ENCODE measurements at regions not wholly inside any gene's neighbourhood (a gene's known extent, or its start where the extent isn't known, plus 50 kb on each side); places are given as distances from the start of the nearest gene placed in this dataset.

DNA sequence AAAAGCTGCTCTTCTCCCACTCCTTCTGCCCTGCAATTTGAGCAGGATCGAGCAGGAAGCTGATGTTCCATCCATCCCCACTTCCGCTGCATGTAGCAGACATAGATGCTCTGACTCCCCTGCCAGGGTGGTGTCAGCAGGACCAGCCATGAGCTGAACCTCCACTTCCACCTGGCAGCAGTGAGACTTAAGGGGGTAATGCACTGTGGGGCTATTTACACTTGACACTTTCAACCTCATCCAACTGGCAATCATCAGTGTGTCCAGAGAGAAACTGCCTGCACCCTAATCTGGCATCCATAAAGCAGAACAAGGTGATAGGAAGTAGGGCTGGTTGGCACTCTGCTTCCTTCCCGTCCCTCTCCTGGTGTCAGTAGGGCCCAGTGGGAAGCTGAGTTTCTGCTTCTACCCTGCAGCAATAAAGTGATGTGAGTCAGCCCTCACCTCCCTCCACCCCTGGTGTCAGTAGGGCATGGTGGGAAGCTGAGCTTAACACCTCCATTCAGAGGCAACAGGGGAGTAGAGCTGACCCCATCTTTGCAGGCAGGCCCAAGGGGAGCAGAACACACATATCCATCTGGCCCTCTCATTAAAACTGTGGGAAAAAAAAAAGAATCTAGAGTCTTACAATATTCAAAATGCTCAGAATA is 272.3 kb downstream of the PTPRU start:
- Histone ChIP-seq H3K27ac (no peak overlapping the region), H3K9me3 (peaks cover 0 to 8% (median 0%) of the 10 kb centered on the region in 8 donors), H3K36me3 (no peaks in the 10 kb centered on the region), H3K27me3 (replicated peaks in 1 of 7) (peaks cover 0 to 51% (median 0%) of the 10 kb centered on the region in 7 donors), H3K4me3 (no peak overlapping the region), H3K4me1 (no peaks in the 10 kb centered on the region)
- no peak for DNase-seq
- WGBS, 5 donors = 63 to 80% (median 74%) methylated on average over 2 to 3 of the region's 3 CpGs
- intact Hi-C loops (cut with DNase I; ENCODE audit: low total_unique reads) = no loop called here
- TF ChIP-seq POLR2A (IDR thresholded peaks at IDR 0.05) (no peak), POLR2AphosphoS5 (IDR thresholded peaks at IDR 0.05) (no peak)
- TF ChIP-seq, protein P1, sequence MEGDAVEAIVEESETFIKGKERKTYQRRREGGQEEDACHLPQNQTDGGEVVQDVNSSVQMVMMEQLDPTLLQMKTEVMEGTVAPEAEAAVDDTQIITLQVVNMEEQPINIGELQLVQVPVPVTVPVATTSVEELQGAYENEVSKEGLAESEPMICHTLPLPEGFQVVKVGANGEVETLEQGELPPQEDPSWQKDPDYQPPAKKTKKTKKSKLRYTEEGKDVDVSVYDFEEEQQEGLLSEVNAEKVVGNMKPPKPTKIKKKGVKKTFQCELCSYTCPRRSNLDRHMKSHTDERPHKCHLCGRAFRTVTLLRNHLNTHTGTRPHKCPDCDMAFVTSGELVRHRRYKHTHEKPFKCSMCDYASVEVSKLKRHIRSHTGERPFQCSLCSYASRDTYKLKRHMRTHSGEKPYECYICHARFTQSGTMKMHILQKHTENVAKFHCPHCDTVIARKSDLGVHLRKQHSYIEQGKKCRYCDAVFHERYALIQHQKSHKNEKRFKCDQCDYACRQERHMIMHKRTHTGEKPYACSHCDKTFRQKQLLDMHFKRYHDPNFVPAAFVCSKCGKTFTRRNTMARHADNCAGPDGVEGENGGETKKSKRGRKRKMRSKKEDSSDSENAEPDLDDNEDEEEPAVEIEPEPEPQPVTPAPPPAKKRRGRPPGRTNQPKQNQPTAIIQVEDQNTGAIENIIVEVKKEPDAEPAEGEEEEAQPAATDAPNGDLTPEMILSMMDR (IDR thresholded peaks at IDR 0.05 in 8 of 11, conservative IDR thresholded peaks at IDR 0.05 in 3 of 11) = no peak

DNA sequence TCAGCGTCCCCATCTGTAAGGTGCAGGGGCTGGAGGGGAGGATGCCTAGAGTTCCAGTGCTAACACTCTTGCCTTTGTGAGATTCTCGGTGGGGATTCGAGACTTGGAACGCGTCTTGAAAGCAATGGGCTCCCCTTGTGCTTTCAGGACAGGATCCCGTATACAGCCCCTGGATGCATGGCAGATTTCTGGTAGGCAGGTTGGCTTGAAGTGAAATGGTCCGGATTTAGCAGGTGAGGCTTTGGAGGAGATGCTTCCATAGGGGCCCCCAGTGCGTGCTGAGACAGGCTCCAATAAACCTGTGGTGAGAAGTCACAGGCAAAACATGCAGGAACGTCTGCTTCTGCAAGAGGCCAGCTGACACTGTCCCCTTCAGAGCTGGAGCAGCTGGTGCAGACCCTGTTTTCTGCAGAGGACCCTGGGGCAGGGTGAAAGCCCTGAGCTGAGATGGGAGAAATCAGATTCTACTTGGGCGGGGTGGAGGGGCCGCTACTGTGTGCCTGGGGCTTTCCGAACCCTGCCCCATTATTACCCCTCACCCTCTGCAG is 270.4 kb downstream of the PTPRU start:
- TF ChIP-seq POLR2AphosphoS5 (IDR thresholded peaks at IDR 0.05) (no peak), POLR2A (IDR thresholded peaks at IDR 0.05) (no peak)
- TF ChIP-seq, protein P1 (IDR thresholded peaks at IDR 0.05 in 8 of 11, conservative IDR thresholded peaks at IDR 0.05 in 3 of 11) = no peak
- peak; percentile 19 for DNase-seq
- peaks cover 0 to 3% (median 0%) of the 10 kb centered on the region in 8 donors for H3K9me3 ChIP-seq
- H3K27ac ChIP-seq = no peak overlapping the region
- 82 to 87% (median 84%) methylated on average over 12 of the region's 12 CpGs for WGBS, 5 donors
- intact Hi-C loops (cut with DNase I; ENCODE audit: low total_unique reads) = no loop called here
- no peaks in the 10 kb centered on the region for H3K4me1 ChIP-seq
- H3K4me3 ChIP-seq = no peak overlapping the region
- H3K27me3 ChIP-seq (replicated peaks in 1 of 7) = peaks cover 0 to 65% (median 0%) of the 10 kb centered on the region in 7 donors
- H3K36me3 ChIP-seq = no peaks in the 10 kb centered on the region

DNA sequence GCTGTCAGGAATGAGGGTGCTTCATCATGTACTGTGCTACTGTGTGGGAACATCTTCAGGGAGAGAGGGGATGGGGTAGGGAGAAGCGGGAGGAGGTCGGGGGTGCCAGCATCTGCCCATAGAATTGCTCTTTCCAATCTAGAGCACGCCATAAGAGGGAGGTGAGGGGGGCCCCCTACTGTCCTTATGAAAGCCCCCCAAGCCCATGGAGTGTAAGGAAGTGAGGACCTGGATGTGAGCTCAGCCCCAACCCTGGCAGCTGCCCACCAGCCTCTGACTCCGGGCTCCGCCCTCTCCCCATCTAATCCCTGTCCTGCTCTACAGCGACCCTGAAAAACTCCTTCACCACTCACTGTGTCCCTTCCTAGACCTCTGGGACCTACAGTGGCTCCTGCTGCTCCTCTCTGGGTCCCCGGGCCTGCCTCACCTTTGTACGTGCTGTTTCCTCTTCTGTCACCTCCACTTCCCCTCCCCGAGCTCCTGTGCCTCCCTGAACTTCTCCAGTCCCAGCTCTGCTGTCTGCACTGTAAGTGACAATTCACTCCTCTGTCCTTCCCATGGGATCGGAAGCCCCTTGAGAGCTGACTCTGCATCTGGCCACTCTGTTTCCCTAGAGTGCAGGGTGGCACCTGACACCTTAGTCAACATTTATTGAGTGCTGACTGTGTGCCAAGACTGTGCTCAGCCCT is 269.4 kb downstream of the PTPRU start:
- no peak for TF ChIP-seq POLR2A (IDR thresholded peaks at IDR 0.05)
- no peak for TF ChIP-seq POLR2AphosphoS5 (IDR thresholded peaks at IDR 0.05)
- TF ChIP-seq, protein P1 (IDR thresholded peaks at IDR 0.05 in 8 of 11, conservative IDR thresholded peaks at IDR 0.05 in 3 of 11) = no peak
- H3K27me3 ChIP-seq (replicated peaks in 1 of 7) = peaks cover 0 to 68% (median 0%) of the 10 kb centered on the region in 7 donors
- H3K4me1 ChIP-seq = no peaks in the 10 kb centered on the region
- no peaks in the 10 kb centered on the region for H3K36me3 ChIP-seq
- H3K9me3 ChIP-seq = no peaks in the 10 kb centered on the region
- DNase-seq = no peak
- 65 to 74% (median 72%) methylated on average over 10 of the region's 10 CpGs for WGBS, 5 donors
- no peak overlapping the region for H3K27ac ChIP-seq
- intact Hi-C loops (cut with DNase I; ENCODE audit: low total_unique reads) = no loop called here
- no peak overlapping the region for H3K4me3 ChIP-seq

Data from spleen (tissue), 11 donors.